ENCODE measurements at regions not wholly inside any gene's neighbourhood (a gene's known extent, or its start where the extent isn't known, plus 50 kb on each side); places are given as distances from the start of the nearest gene placed in this dataset.

DNA sequence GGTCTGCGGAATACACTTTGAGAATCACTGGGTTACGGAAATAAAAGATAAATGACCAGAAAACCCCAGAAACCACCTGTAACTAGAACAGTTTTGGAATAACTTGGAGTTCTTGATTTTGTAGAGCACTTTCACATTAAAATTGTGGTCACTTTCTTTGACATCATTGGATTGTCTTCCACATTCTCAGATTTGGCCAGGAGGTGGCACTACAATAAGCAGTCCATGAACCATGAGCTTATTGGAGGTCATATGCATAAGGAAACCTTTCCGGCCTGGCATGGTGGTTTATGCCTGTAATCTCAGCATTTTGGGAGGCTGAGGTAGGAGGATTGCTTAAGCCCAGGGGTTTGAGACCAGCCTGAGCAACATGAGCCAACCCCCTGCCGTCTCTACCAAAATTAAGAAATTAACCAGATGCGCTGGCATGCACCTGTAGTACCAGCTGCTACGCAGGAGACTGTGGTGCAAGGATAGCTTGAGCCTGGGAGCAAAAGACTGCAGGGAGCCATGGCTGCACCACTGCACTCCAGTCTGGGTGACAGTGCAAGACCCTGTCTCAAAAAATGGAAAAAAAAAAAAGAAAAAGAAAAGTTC lies 107.7 kb upstream of the CAND1 start:
- Histone ChIP-seq H3K4me1 (ENCODE audit: insufficient read depth, low read length) (no peaks in the 10 kb centered on the region), H3K36me3 (ENCODE audit: insufficient read depth, low read length) (no peaks in the 10 kb centered on the region), H3K27me3 (ENCODE audit: insufficient read depth, low read length, poor library complexity, severe bottlenecking) (no peaks in the 10 kb centered on the region), H3K4me3 (ENCODE audit: low read length) (no peak overlapping the region), H3K9me3 (ENCODE audit: low read length) (no peaks in the 10 kb centered on the region), H3K27ac (ENCODE audit: low read depth, low read length) (no peak overlapping the region)
- no peak overlapping the region for H3K4me3 Mint-ChIP-seq
- CTCF ChIA-PET: interaction anchor here (1.0 to 1.5 kb wide), 4 partner anchors 31 to 785 kb away, joined by 3 to 4 read pairs (median 3); partner anchors contain the start of gene CAND1
- no peaks in the 10 kb centered on the region for H3K36me3 Mint-ChIP-seq
- no peaks in the 10 kb centered on the region for H3K9me3 Mint-ChIP-seq
- peak in 4 of 5 donors; percentile 1 to 48 (median 5) for DNase-seq
- POLR2A ChIA-PET: no interaction called here
- H3K27me3 Mint-ChIP-seq: peaks cover 7% of the 10 kb centered on the region in 2 donors
- no peaks in the 10 kb centered on the region for H3K4me1 Mint-ChIP-seq
- no peak overlapping the region for H3K27ac Mint-ChIP-seq

DNA sequence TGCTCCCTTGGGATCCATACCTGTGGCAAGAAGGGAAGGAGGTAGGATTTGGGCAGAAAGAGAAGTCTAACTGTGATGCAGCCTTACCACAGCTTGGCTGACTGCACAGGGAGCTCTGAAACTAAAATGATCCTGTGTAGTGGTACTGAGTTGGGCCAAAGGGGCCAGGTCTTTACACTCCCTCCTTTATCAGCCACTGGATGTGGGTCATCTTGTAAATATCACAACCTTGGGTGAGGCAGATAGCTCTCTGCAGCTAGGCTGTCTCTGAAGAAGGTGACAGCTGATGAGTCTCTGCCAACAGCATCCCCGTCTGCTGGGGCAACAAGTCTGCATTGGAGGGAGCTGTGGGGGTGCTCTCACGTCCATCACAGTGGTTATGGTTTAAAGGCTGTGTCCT lies 95.9 kb upstream of the CAND1 start:
- Mint-ChIP-seq H3K4me1 (no peaks in the 10 kb centered on the region), H3K27ac (no peak overlapping the region), H3K4me3 (no peak overlapping the region), H3K36me3 (no peaks in the 10 kb centered on the region), H3K9me3 (peaks cover 0 to 2% (median 0%) of the 10 kb centered on the region in 5 donors), H3K27me3 (peaks cover 8 to 29% of the 10 kb centered on the region in 2 donors)
- no peak for DNase-seq
- Histone ChIP-seq H3K4me3 (ENCODE audit: low read length) (no peak overlapping the region), H3K4me1 (ENCODE audit: insufficient read depth, low read length) (no peaks in the 10 kb centered on the region), H3K27me3 (ENCODE audit: insufficient read depth, low read length, poor library complexity, severe bottlenecking) (no peaks in the 10 kb centered on the region), H3K36me3 (ENCODE audit: insufficient read depth, low read length) (no peaks in the 10 kb centered on the region), H3K27ac (ENCODE audit: low read depth, low read length) (no peak overlapping the region), H3K9me3 (ENCODE audit: low read length) (no peaks in the 10 kb centered on the region)
- POLR2A ChIA-PET: no interaction called here
- CTCF ChIA-PET: no interaction called here

GRCh38 chr12:67182551-67182950 lies 86.6 kb upstream of the CAND1 start:
- no peak for DNase-seq
- no peak overlapping the region for H3K27ac Mint-ChIP-seq
- H3K36me3 Mint-ChIP-seq: no peaks in the 10 kb centered on the region
- no peaks in the 10 kb centered on the region for H3K4me1 ChIP-seq (ENCODE audit: insufficient read depth, low read length)
- no peaks in the 10 kb centered on the region for H3K9me3 ChIP-seq (ENCODE audit: low read length)
- H3K36me3 ChIP-seq (ENCODE audit: insufficient read depth, low read length): no peaks in the 10 kb centered on the region
- no peaks in the 10 kb centered on the region for H3K4me1 Mint-ChIP-seq
- peaks cover 0 to 4% (median 2%) of the 10 kb centered on the region in 5 donors for H3K9me3 Mint-ChIP-seq
- ChIA-PET CTCF (no interaction called here), POLR2A (no interaction called here)
- peaks cover 18 to 51% of the 10 kb centered on the region in 2 donors for H3K27me3 Mint-ChIP-seq
- no peaks in the 10 kb centered on the region for H3K27me3 ChIP-seq (ENCODE audit: insufficient read depth, low read length, poor library complexity, severe bottlenecking)
- H3K27ac ChIP-seq (ENCODE audit: low read depth, low read length): no peak overlapping the region
- H3K4me3 Mint-ChIP-seq: no peak overlapping the region
- no peak overlapping the region for H3K4me3 ChIP-seq (ENCODE audit: low read length)

DNA sequence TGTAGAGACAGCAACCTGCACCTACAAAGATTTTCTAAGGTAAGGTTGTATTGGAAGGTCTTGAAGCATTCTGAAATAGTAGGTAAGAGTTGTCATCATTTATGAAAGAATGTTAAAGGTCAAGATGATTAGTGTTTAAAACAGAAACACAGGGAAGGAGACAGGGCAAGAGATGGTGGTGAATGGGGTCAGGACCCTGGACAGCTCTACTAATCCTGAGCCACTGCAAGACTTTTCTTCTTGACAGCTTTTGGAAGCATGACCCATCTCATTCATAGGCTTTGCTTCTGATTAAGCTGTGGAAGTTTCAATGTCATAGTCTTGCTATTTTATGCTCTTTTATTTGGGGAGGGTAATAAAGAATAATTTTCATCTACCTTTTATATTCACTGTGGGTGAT lies 75.5 kb upstream of the CAND1 start:
- no peak overlapping the region for H3K27ac ChIP-seq (ENCODE audit: low read depth, low read length)
- no peak overlapping the region for H3K4me3 Mint-ChIP-seq
- H3K36me3 Mint-ChIP-seq: no peaks in the 10 kb centered on the region
- no peaks in the 10 kb centered on the region for H3K9me3 ChIP-seq (ENCODE audit: low read length)
- H3K9me3 Mint-ChIP-seq: peaks cover 0 to 5% (median 0%) of the 10 kb centered on the region in 5 donors
- no peaks in the 10 kb centered on the region for H3K36me3 ChIP-seq (ENCODE audit: insufficient read depth, low read length)
- no peak overlapping the region for H3K4me3 ChIP-seq (ENCODE audit: low read length)
- ChIA-PET CTCF (no interaction called here), POLR2A (no interaction called here)
- H3K27ac Mint-ChIP-seq: no peak overlapping the region
- H3K4me1 Mint-ChIP-seq: no peaks in the 10 kb centered on the region
- peaks cover 11 to 50% of the 10 kb centered on the region in 2 donors for H3K27me3 Mint-ChIP-seq
- no peaks in the 10 kb centered on the region for H3K4me1 ChIP-seq (ENCODE audit: insufficient read depth, low read length)
- H3K27me3 ChIP-seq (ENCODE audit: insufficient read depth, low read length, poor library complexity, severe bottlenecking): no peaks in the 10 kb centered on the region
- peak in 3 of 5 donors; percentile 1 to 41 (median 3) for DNase-seq

DNA sequence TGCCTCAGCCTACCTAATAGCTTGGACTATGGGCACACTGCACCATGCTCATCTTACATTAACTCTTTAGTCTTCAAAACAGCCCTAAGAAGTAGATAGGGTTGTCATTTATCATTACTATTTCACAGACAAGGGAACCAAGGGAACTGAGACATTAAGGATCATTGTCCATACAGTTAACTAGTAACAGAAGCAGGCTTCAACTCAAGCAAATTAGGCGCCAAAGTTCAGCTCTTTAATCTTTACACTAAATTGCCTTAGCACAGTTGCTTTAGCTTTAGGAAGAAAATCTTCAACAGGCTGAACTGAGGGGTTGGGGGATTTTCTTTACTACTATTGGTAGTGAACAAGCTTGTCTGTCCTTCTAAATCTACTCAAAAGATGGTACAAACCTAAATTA lies 68.8 kb upstream of the CAND1 start:
- Histone ChIP-seq H3K9me3 (ENCODE audit: low read length) (no peaks in the 10 kb centered on the region), H3K27ac (ENCODE audit: low read depth, low read length) (no peak overlapping the region), H3K4me3 (ENCODE audit: low read length) (no peak overlapping the region), H3K4me1 (ENCODE audit: insufficient read depth, low read length) (no peaks in the 10 kb centered on the region), H3K36me3 (ENCODE audit: insufficient read depth, low read length) (no peaks in the 10 kb centered on the region), H3K27me3 (ENCODE audit: insufficient read depth, low read length, poor library complexity, severe bottlenecking) (no peaks in the 10 kb centered on the region)
- Mint-ChIP-seq H3K36me3 (no peaks in the 10 kb centered on the region), H3K27me3 (peaks cover 8 to 37% of the 10 kb centered on the region in 2 donors), H3K4me1 (no peaks in the 10 kb centered on the region), H3K4me3 (no peak overlapping the region), H3K27ac (no peak overlapping the region), H3K9me3 (no peaks in the 10 kb centered on the region)
- CTCF ChIA-PET: no interaction called here
- POLR2A ChIA-PET: no interaction called here
- DNase-seq: no peak

GRCh38 chr12:67202011-67202677 lies 67.0 kb upstream of the CAND1 start:
- Mint-ChIP-seq H3K4me1 (no peaks in the 10 kb centered on the region), H3K36me3 (no peaks in the 10 kb centered on the region), H3K27ac (no peak overlapping the region), H3K4me3 (no peak overlapping the region), H3K9me3 (no peaks in the 10 kb centered on the region), H3K27me3 (peaks cover 12 to 42% of the 10 kb centered on the region in 2 donors)
- Histone ChIP-seq H3K4me1 (ENCODE audit: insufficient read depth, low read length) (no peaks in the 10 kb centered on the region), H3K36me3 (ENCODE audit: insufficient read depth, low read length) (no peaks in the 10 kb centered on the region), H3K9me3 (ENCODE audit: low read length) (no peaks in the 10 kb centered on the region), H3K27ac (ENCODE audit: low read depth, low read length) (no peak overlapping the region), H3K27me3 (ENCODE audit: insufficient read depth, low read length, poor library complexity, severe bottlenecking) (no peaks in the 10 kb centered on the region), H3K4me3 (ENCODE audit: low read length) (no peak overlapping the region)
- DNase-seq: no peak
- CTCF ChIA-PET: no interaction called here
- POLR2A ChIA-PET: no interaction called here

DNA sequence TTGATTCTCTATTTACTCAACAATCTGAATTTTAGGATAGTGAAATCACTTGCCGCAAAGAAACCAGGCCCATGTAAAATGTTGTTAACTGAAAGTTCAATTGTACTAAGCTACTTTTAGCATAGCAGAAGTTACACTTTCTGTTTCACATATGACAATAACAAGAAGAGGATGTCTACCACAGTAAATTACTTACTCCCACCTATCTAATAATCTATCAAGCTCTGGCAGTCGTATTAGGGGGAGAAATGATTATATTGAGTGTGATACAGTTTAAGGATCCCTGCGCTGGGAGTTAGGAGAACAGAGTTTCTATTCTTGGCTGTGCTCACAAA lies 66.5 kb upstream of the CAND1 start:
- no peaks in the 10 kb centered on the region for H3K36me3 Mint-ChIP-seq
- Histone ChIP-seq H3K4me1 (ENCODE audit: insufficient read depth, low read length) (no peaks in the 10 kb centered on the region), H3K27me3 (ENCODE audit: insufficient read depth, low read length, poor library complexity, severe bottlenecking) (no peaks in the 10 kb centered on the region), H3K36me3 (ENCODE audit: insufficient read depth, low read length) (no peaks in the 10 kb centered on the region), H3K9me3 (ENCODE audit: low read length) (no peaks in the 10 kb centered on the region), H3K4me3 (ENCODE audit: low read length) (no peak overlapping the region), H3K27ac (ENCODE audit: low read depth, low read length) (no peak overlapping the region)
- H3K4me1 Mint-ChIP-seq: no peaks in the 10 kb centered on the region
- no peak overlapping the region for H3K27ac Mint-ChIP-seq
- no peaks in the 10 kb centered on the region for H3K9me3 Mint-ChIP-seq
- H3K27me3 Mint-ChIP-seq: peaks cover 11 to 39% of the 10 kb centered on the region in 2 donors
- ChIA-PET POLR2A (no interaction called here), CTCF (no interaction called here)
- no peak for DNase-seq
- no peak overlapping the region for H3K4me3 Mint-ChIP-seq

DNA sequence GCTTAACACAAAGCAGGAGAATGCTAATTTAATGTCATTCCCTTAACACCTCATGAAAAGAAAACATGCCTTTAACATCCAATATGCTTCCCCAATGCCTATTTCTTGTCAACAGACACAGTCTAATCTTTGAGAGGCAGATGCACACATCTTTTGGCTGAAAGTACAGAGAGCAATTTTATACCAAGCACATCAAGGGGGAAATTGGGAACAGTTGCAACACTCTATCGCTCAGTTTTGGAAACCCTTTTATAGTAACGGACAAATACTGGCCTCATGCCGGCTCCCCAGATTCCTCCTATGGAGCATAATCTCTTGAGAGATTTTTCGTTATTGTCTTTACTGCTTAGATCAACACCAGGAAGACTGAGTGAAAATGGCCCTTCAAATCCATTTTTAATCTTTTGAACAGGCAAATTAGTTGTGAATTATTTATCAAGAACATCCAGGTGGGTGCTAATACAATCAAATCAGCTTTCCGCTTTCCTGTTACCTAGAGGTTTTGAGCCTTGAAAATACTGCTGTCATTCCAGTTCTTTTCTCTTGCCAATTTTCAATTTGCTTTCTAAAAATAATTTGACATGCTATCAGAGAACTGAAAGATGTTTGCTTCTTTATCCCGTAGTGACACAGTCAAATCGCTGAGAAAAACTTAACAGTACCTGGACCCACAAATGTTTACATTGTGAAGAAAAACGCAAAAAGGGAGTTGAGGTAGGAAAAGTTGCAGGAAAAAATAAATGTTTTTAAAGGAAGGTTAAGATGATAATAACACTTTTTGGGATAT lies 60.7 kb upstream of the CAND1 start:
- H3K4me3 ChIP-seq (ENCODE audit: low read length): no peak overlapping the region
- no peak overlapping the region for H3K27ac ChIP-seq (ENCODE audit: low read depth, low read length)
- Mint-ChIP-seq H3K36me3 (no peaks in the 10 kb centered on the region), H3K9me3 (no peaks in the 10 kb centered on the region), H3K4me1 (no peaks in the 10 kb centered on the region), H3K27ac (no peak overlapping the region), H3K4me3 (no peak overlapping the region), H3K27me3 (peaks cover 14 to 50% of the 10 kb centered on the region in 2 donors)
- CTCF ChIA-PET: no interaction called here
- H3K27me3 ChIP-seq (ENCODE audit: insufficient read depth, low read length, poor library complexity, severe bottlenecking): no peaks in the 10 kb centered on the region
- DNase-seq: no peak
- H3K36me3 ChIP-seq (ENCODE audit: insufficient read depth, low read length): no peaks in the 10 kb centered on the region
- POLR2A ChIA-PET: no interaction called here
- no peaks in the 10 kb centered on the region for H3K9me3 ChIP-seq (ENCODE audit: low read length)
- H3K4me1 ChIP-seq (ENCODE audit: insufficient read depth, low read length): no peaks in the 10 kb centered on the region

Data from CD8-positive, alpha-beta memory T cell (primary cell).